ENCODE measurements at regions not wholly inside any gene's neighbourhood (a gene's known extent, or its start where the extent isn't known, plus 50 kb on each side); places are given as distances from the start of the nearest gene placed in this dataset.

DNA sequence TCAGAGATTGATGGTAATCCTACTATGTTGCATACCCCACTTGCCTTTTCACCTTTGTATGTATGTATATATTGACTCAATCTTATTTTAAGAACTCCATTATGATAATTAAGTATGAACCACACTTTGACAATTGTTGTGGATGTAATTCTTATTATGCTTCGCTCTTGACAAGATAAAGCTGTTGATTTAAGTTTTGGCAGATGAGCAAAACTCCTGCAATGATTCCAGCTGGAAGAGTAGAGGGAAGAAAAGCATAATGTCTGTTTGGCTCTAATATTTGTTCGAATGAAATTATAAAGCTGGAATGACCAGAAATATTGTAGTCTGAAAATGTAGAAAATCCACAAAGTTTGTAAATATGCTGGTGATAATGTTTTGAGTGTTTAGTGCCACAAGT, 83.8 kb upstream of the AKR1E2 start:
- Histone ChIP-seq H3K27me3 (replicated peaks in 1 of 4; ENCODE audit: control extremely low read depth in 1 of 4, control insufficient read depth in 3 of 4, insufficient read depth in 4 of 4, low read length in 3 of 4) (peaks cover 0 to 13% (median 2%) of the 10 kb centered on the region in 4 experiments), H3K27ac (ENCODE audit: low read length in 2 of 2) (no peak overlapping the region), H4K20me1 (ENCODE audit: control insufficient read depth, insufficient read depth, low read length, poor library complexity, severe bottlenecking) (no peaks in the 10 kb centered on the region), H2AFZ (ENCODE audit: insufficient read depth, low read depth, low read length, poor library complexity, severe bottlenecking) (no peak overlapping the region), H3K9ac (ENCODE audit: low read length) (no peak overlapping the region), H3K4me2 (replicated peaks; ENCODE audit: low read depth, low read length, poor library complexity, severe bottlenecking) (no peak overlapping the region), H3K36me3 (replicated peaks in 1 of 2; ENCODE audit: control extremely low read depth in 1 of 2, control insufficient read depth in 1 of 2, extremely low read depth in 1 of 2, insufficient read depth in 2 of 2, low read length in 1 of 2) (no peaks in the 10 kb centered on the region), H3K4me3 (ENCODE audit: control extremely low read depth in 1 of 5, extremely low read depth in 1 of 5, insufficient read depth in 1 of 5, low read depth in 2 of 5, low read length in 4 of 5) (no peak overlapping the region), H3K4me1 (ENCODE audit: control insufficient read depth in 2 of 2, insufficient read depth in 2 of 2, low read length in 2 of 2) (no peaks in the 10 kb centered on the region), H3K79me2 (ENCODE audit: control insufficient read depth, insufficient read depth, low read length) (no peaks in the 10 kb centered on the region), H3K9me3 (ENCODE audit: control extremely low read depth in 1 of 3, control insufficient read depth in 2 of 3, insufficient read depth in 1 of 3, low read length in 2 of 3) (peaks cover 0 to 3% (median 0%) of the 10 kb centered on the region in 3 donors)
- ATAC-seq (ENCODE audit: low read depth) = no peak
- intact Hi-C loops (cut with micrococcal nuclease) = no loop called here
- POLR2A ChIA-PET = no interaction called here
- Mint-ChIP-seq H3K9me3 (ENCODE audit: insufficient read depth) (no peaks in the 10 kb centered on the region), H3K27ac (no peak overlapping the region), H3K4me1 (no peaks in the 10 kb centered on the region), H3K27me3 (peaks cover 24% of the 10 kb centered on the region), H3K4me3 (no peak overlapping the region)
- no peak for DNase-seq
- CTCF ChIA-PET = no interaction called here
- whole genome bisulfite sequencing (ENCODE audit: insufficient coverage) = 93% methylated on average over 2 of the region's 2 CpGs
- TF ChIP-seq EZH2 (IDR thresholded peaks at IDR 0.05; ENCODE audit: borderline replicate concordance, insufficient read depth, low read depth, low read length, poor library complexity, severe bottlenecking) (no peak), CTCF (IDR thresholded peaks at IDR 0.05) (no peak)

GRCh38 chr10:4740471-4740870, 85.5 kb upstream of the AKR1E2 start:
- CTCF ChIA-PET = no interaction called here
- peaks cover 25% of the 10 kb centered on the region for H3K27me3 Mint-ChIP-seq
- no peaks in the 10 kb centered on the region for H3K4me1 Mint-ChIP-seq

More at GRCh38 chr10:4740471-4740870, 85.5 kb upstream of the AKR1E2 start:
- Histone ChIP-seq H3K27ac (ENCODE audit: low read length in 2 of 2) (no peak overlapping the region), H3K27me3 (replicated peaks in 1 of 4; ENCODE audit: control extremely low read depth in 1 of 4, control insufficient read depth in 3 of 4, insufficient read depth in 4 of 4, low read length in 3 of 4) (peaks cover 0 to 13% (median 2%) of the 10 kb centered on the region in 4 experiments), H2AFZ (ENCODE audit: insufficient read depth, low read depth, low read length, poor library complexity, severe bottlenecking) (no peak overlapping the region), H3K79me2 (ENCODE audit: control insufficient read depth, insufficient read depth, low read length) (no peaks in the 10 kb centered on the region), H3K4me3 (ENCODE audit: control extremely low read depth in 1 of 5, extremely low read depth in 1 of 5, insufficient read depth in 1 of 5, low read depth in 2 of 5, low read length in 4 of 5) (no peak overlapping the region), H3K9me3 (ENCODE audit: control extremely low read depth in 1 of 3, control insufficient read depth in 2 of 3, insufficient read depth in 1 of 3, low read length in 2 of 3) (peaks cover 0 to 3% (median 0%) of the 10 kb centered on the region in 3 donors), H4K20me1 (ENCODE audit: control insufficient read depth, insufficient read depth, low read length, poor library complexity, severe bottlenecking) (no peaks in the 10 kb centered on the region), H3K4me2 (replicated peaks; ENCODE audit: low read depth, low read length, poor library complexity, severe bottlenecking) (no peak overlapping the region), H3K36me3 (replicated peaks in 1 of 2; ENCODE audit: control extremely low read depth in 1 of 2, control insufficient read depth in 1 of 2, extremely low read depth in 1 of 2, insufficient read depth in 2 of 2, low read length in 1 of 2) (no peaks in the 10 kb centered on the region), H3K4me1 (ENCODE audit: control insufficient read depth in 2 of 2, insufficient read depth in 2 of 2, low read length in 2 of 2) (no peaks in the 10 kb centered on the region), H3K9ac (ENCODE audit: low read length) (no peak overlapping the region)
- DNase-seq (no peak), ATAC-seq (ENCODE audit: low read depth) (no peak)
- H3K9me3 Mint-ChIP-seq (ENCODE audit: insufficient read depth) = no peaks in the 10 kb centered on the region
- POLR2A ChIA-PET = no interaction called here
- intact Hi-C loops (cut with micrococcal nuclease) = no loop called here
- no peak for TF ChIP-seq EZH2 (IDR thresholded peaks at IDR 0.05; ENCODE audit: borderline replicate concordance, insufficient read depth, low read depth, low read length, poor library complexity, severe bottlenecking)
- no peak for TF ChIP-seq CTCF (IDR thresholded peaks at IDR 0.05)
- WGBS (ENCODE audit: insufficient coverage) = 73% methylated on average over 2 of the region's 2 CpGs
- no peak overlapping the region for H3K27ac Mint-ChIP-seq
- no peak overlapping the region for H3K4me3 Mint-ChIP-seq

Measured in B cell (primary cell).